Activated CD4-positive, alpha-beta T cell treated with anti-CD3 and anti-CD28 coated beads for 1 hour (primary cell): ENCODE measurements at regions not wholly inside any gene's neighbourhood (a gene's known extent, or its start where the extent isn't known, plus 50 kb on each side); places are given as distances from the start of the nearest gene placed in this dataset.
"Not testable (repeated sequence)": the region's sequence is repeated elsewhere in the genome, so short reads cannot be mapped to it uniquely, and the experiment has no call there.

ENCODE experiments used
- DNase-seq: peaks from one replicate; pipeline ENCODE4 v3.0.0-alpha.2; 2020

- no peak for DNase-seq
Measured at GRCh38 chr3:177835008-177835407, 637.7 kb upstream of the TBL1XR1 start.

- no peak for DNase-seq
Measured at GRCh38 chr3:177835917-177836316, 638.6 kb upstream of the TBL1XR1 start.

- no peak for DNase-seq
Measured at GRCh38 chr3:177836671-177837070, 639.4 kb upstream of the TBL1XR1 start.

DNA sequence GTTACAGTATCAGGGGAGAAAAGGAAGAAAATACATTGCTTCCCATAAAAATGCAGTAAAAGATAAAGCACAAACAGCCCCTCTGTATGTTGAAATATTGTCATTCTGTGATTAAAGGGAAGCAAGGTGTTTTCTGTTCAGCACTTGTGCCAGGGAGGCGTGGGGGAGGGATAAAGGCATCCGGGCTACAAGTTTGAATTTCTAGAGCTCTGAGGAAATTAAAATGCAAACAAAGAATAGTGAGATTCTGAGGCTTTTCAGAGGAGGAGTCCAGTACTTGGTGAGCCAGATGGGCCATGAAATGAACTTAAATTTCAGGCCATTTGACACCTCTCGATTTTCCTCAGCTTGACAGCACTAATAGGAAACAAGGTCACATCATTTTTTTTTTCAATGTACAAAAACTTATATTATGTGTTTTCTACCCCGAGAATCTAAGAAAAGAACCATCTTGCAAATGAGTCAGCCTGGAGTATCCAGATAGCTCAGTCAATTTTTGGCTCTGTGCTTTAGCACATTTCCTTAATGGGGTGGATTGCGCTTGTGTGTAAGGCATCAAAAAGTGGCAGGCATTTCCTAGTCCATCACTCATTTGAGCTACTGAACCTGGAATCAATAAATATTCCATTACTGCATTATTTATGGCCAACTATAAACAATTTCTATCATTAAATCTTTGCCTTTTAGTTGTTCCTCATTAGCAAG is 640.8 kb upstream of the TBL1XR1 start:
- DNase-seq = no peak

DNA sequence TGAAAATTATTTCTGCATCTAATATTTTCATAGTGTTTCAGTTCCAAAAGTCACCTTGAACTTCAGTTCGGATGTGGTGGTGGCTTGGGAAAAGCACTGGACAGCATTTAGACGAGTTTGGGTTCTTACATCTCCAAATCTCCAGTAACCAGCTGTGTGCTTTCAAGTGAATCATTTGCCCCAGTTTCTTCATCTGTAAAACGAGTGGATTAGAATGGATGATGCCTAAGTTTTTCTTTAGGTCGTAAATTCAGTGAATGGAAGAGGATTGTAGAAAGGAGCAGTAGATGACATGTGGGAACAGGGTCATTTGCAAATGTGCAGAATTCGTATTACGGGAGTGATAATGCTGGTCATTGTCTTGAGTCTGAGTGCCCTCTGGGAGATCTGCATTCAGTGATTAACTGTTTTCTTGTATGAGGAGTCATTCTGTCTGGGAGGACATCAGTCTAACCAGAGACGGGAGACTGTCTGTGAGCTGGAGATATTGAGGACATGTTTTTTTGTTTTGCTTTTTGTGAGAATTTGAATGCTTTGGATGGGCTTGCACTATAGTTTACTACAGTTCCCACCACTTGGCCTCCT is 641.6 kb upstream of the TBL1XR1 start:
- no peak for DNase-seq

GRCh38 chr3:177842302-177842701 is 645.0 kb upstream of the TBL1XR1 start:
- DNase-seq = no peak

GRCh38 chr3:177842743-177843734 is 645.8 kb upstream of the TBL1XR1 start:
- no peak for DNase-seq

GRCh38 chr3:177852001-177852807 is 654.9 kb upstream of the TBL1XR1 start:
- no peak for DNase-seq

DNA sequence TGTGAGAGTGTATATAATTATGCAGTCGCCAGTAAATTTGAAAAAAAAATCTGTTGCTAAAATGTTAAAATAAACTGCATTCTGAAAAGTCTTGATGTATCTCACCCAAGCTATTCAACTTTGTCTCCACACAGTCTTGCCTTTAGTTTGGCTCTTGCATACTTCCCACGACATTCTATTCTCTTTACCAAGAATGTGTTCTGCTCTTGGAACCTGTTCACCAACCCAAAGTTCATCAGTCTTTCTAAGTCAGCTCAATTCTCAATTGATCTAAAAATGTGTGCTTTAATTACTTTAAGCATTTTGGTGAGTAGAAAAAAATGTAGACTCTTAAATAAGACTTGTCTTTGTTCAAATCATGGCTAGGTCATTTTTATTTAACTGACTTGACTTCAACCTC is 657.7 kb upstream of the TBL1XR1 start:
- no peak for DNase-seq

- DNase-seq = no peak
Measured at GRCh38 chr3:177860184-177860583, 662.9 kb upstream of the TBL1XR1 start.

GRCh38 chr3:177862962-177863491 is 665.7 kb upstream of the TBL1XR1 start:
- no peak for DNase-seq

DNA sequence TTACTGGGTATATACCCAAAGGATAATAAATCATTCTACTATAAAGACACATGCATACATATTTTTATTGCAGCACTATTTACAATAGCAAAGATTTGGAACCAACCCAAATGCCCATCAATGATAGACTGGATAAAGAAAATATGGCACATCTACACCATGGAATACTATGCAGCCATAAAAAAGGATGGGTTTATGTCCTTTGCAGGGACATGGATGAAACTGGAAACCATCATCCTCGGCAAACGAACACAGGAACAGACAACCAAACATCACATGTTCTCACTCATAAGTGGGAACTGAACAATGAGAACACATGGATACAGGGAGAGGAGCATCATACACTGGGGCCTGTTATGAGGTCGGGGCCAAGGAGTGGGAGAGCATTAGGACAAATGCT is 665.0 kb upstream of the KCNMB2 start:
- DNase-seq = not testable (repeated sequence)

- DNase-seq = no peak
Measured at GRCh38 chr3:177878192-177878591, 658.0 kb upstream of the KCNMB2 start.

DNA sequence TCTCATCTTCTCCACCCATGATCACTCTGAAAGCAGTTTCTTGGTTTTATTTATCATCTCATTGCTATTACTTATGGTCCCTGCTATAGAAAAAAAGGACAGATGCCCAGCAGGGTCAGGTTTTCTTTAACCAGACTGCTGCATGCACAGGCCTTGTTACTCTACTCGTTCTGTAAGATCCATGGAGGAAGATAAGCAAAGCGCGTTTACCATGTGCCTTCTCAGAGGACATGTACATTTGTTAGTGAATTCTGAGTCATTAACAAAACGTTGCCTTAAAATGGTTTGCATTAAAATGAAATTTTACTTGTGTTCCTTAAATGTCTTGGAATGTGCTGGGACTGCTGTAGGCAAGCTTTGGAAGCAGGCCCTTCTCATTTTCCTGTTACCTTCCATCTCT is 657.3 kb upstream of the KCNMB2 start:
- DNase-seq = no peak

GRCh38 chr3:177881351-177881750 is 654.9 kb upstream of the KCNMB2 start:
- DNase-seq = no peak

DNA sequence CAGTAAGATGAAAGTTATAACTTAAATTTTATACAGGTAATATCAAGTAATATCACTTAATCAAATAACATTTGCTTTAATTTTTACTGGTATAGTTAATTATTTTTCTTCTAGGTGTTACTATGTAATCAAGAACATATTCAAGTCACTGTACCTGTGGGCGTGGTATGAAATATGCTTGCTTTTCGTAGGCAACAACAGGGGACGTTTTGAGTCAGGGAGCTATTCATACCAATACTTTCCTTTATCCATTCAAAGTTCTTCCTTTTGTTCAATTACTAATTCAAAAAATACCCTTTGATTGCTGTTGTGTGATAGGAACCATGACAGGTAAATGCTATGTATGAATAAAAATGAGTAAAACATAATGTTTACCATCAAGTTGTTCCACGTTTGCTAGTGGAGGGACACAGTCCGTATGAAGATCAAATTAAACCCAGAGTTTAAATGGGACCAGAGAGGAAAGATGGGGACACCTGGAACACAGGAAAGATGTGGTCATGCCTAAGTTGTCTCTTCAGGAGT is 654.0 kb upstream of the KCNMB2 start:
- DNase-seq = no peak

DNA sequence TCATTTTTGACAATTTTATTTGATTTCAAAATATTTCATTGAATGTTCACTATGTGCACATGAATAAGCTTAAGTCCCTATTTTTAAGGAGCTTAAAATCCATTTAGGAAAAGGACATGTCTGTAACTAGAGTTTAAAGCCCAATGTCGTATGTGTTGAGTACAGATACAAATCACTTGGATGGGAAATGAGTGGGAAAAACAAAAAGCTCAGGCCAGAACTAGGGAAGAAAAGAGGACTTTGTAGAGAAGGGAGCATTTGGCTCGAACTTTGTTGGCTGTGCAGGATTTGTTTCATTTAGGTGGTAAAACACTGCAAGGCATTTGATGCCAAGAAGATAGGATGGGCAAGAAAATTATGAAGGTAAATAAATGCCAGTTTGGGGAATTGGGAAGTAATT is 653.1 kb upstream of the KCNMB2 start:
- no peak for DNase-seq

DNA sequence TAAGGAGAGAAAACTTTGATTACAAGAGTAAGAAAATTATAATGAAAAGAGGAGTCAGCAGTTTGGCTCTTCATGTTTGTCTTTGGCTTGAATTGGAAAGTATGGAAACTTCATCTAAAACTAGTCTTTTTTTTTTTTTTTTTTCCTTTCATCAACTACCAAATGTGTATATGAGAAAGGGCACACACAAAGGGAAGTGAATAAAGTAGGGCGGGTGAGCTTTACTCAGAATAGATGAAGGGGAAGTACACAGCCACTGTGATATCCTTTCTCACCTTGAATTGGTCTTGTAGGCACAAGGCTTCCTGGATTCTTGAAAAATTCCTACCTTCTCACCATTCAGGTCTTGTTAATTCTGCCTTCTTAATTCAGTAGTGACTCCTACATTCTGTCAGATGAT is 652.3 kb upstream of the KCNMB2 start:
- DNase-seq = no peak

- DNase-seq = no peak
Measured at GRCh38 chr3:177885063-177885462, 651.2 kb upstream of the KCNMB2 start.

- DNase-seq = no peak
Measured at GRCh38 chr3:177886501-177886900, 649.7 kb upstream of the KCNMB2 start.

- no peak for DNase-seq
Measured at GRCh38 chr3:177887475-177887874, 648.8 kb upstream of the KCNMB2 start.

GRCh38 chr3:177889161-177889560 is 647.1 kb upstream of the KCNMB2 start:
- no peak for DNase-seq
